ACC112 (cell line): ENCODE measurements at regions not wholly inside any gene's neighbourhood (a gene's known extent, or its start where the extent isn't known, plus 50 kb on each side); places are given as distances from the start of the nearest gene placed in this dataset.
"Not testable (repeated sequence)": the region's sequence is repeated elsewhere in the genome, so short reads cannot be mapped to it uniquely, and the experiment has no call there.

Source experiments
- H2AFZ ChIP-seq: fragments of 200-600 bp; sonication (generic); one replicate; pipeline ENCODE4 v1.6.0; 2017; ENCODE audit warnings: antibody characterized with exemption, low read length; ENCODE audit not compliant: unreplicated experiment
- H3K27ac ChIP-seq: fragments of 200-600 bp; sonication (generic); 2 replicates; pipeline ENCODE4 v1.5.1; 2014; ENCODE audit warnings: low read depth, mild to moderate bottlenecking, antibody characterized with exemption, low read length, moderate library complexity
- H3K27me3 ChIP-seq: fragments of 200-600 bp; sonication (generic); 2 replicates; pipeline ENCODE4 v1.6.1; 2014; ENCODE audit warnings: mild to moderate bottlenecking, antibody characterized with exemption, low read length, moderate library complexity, mixed read lengths; ENCODE audit not compliant: insufficient read depth
- H3K36me3 ChIP-seq: fragments of 200-600 bp; sonication (generic); 2 replicates; pipeline ENCODE4 v1.6.1; 2016; ENCODE audit warnings: mild to moderate bottlenecking, antibody characterized with exemption, low read length, moderate library complexity, mixed read lengths; ENCODE audit not compliant: insufficient read depth
- H3K4me1 ChIP-seq: fragments of 200-600 bp; sonication (generic); one replicate; pipeline ENCODE4 v1.6.1; 2016; ENCODE audit warnings: low read length, mixed read lengths; ENCODE audit not compliant: insufficient read depth, unreplicated experiment, control insufficient read depth
- H3K4me3 ChIP-seq: fragments of 200-600 bp; sonication (generic); 2 replicates; pipeline ENCODE4 v1.5.1; 2014; ENCODE audit warnings: mild to moderate bottlenecking, low read depth, low read length
- H3K79me2 ChIP-seq: fragments of 200-600 bp; sonication (generic); one replicate; pipeline ENCODE4 v1.6.0; 2016; ENCODE audit warnings: low read length; ENCODE audit not compliant: control insufficient read depth, unreplicated experiment, insufficient read depth

DNA sequence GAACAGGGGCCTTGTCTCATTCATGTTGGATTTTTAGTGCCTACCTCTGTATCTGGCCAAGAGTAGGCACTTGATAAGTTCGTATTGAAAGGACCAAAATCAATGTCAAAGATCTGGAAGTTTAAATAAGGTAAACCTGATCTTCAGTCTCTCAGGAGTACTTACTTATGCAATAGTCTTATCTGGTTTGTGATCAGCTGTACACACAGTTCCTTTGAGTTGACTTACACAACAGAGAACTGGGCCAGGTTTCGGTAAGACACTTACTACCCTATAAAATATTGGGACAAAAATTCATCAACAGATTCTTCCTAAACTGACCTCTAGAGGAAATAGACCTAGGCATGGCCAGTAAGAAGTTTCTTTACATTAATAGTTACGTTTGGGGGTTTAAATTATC, 113.6 kb upstream of the NXPH2 start:
- no peak overlapping the region for H3K27ac ChIP-seq
- no peak overlapping the region for H2AFZ ChIP-seq
- no peaks in the 10 kb centered on the region for H3K36me3 ChIP-seq
- H3K79me2 ChIP-seq = no peaks in the 10 kb centered on the region
- no peaks in the 10 kb centered on the region for H3K27me3 ChIP-seq
- no peak overlapping the region for H3K4me3 ChIP-seq
- no peaks in the 10 kb centered on the region for H3K4me1 ChIP-seq

DNA sequence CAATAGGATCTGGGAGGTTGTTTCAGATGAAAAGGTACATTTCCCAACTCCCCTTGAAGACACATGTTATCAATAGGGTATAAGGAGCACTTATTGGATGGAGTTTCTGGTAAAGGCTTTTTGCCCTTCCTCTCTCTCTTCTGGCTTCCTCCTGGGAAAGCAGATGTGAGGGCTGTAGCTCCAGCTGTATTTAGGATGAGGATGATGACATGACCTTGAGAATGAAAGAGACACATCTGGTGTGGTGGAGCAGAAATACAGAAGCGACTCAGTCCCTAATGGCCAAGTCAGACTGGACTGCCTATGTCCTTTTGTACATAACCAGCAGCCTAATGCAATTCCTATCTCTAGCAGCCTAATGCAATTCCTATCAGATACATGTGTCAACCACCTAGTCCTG, 100.9 kb upstream of the NXPH2 start:
- no peaks in the 10 kb centered on the region for H3K36me3 ChIP-seq
- H2AFZ ChIP-seq = no peak overlapping the region
- 0 out of 2 replicates have a peak, but pooled peaks cover 6% of the 10 kb centered on the region for H3K27me3 ChIP-seq
- H3K27ac ChIP-seq = no peak overlapping the region
- no peaks in the 10 kb centered on the region for H3K4me1 ChIP-seq
- no peaks in the 10 kb centered on the region for H3K79me2 ChIP-seq
- H3K4me3 ChIP-seq = no peak overlapping the region

DNA sequence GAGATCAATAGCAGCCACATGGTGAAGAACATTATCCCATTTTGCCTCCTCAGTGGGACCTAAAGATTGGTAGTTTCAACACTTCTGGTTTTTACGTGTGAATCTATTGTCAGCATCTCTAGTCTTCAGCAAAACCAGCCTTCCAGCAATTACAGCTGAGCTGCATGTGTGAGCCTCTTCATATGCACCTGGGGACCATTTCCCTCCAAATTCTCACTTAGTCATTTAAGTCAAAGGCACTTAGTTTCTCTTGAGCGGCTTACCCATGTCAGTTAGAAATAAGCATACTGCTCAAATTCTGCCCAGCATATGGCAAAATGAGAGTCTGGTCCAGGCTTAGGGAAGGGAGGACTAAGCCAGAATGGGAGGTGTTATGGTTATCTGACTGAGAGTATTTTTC, 99.7 kb upstream of the NXPH2 start:
- Histone ChIP-seq H3K27ac (no peak overlapping the region), H3K27me3 (0 out of 2 replicates have a peak, but pooled peaks cover 6% of the 10 kb centered on the region), H3K79me2 (no peaks in the 10 kb centered on the region), H3K36me3 (no peaks in the 10 kb centered on the region), H3K4me3 (no peak overlapping the region), H3K4me1 (no peaks in the 10 kb centered on the region), H2AFZ (no peak overlapping the region)

GRCh38 chr2:138877421-138877820, 97.2 kb upstream of the NXPH2 start:
- Histone ChIP-seq H2AFZ (no peak overlapping the region), H3K79me2 (no peaks in the 10 kb centered on the region), H3K36me3 (no peaks in the 10 kb centered on the region), H3K27ac (no peak overlapping the region), H3K27me3 (0 out of 2 replicates have a peak, but pooled peaks cover 6% of the 10 kb centered on the region), H3K4me1 (no peaks in the 10 kb centered on the region), H3K4me3 (no peak overlapping the region)

GRCh38 chr2:138874251-138874650, 94.1 kb upstream of the NXPH2 start:
- H3K27ac ChIP-seq = no peak overlapping the region
- no peaks in the 10 kb centered on the region for H3K4me1 ChIP-seq
- H3K79me2 ChIP-seq = no peaks in the 10 kb centered on the region
- no peak overlapping the region for H3K4me3 ChIP-seq
- no peak overlapping the region for H2AFZ ChIP-seq
- H3K27me3 ChIP-seq = no peaks in the 10 kb centered on the region
- H3K36me3 ChIP-seq = no peaks in the 10 kb centered on the region

DNA sequence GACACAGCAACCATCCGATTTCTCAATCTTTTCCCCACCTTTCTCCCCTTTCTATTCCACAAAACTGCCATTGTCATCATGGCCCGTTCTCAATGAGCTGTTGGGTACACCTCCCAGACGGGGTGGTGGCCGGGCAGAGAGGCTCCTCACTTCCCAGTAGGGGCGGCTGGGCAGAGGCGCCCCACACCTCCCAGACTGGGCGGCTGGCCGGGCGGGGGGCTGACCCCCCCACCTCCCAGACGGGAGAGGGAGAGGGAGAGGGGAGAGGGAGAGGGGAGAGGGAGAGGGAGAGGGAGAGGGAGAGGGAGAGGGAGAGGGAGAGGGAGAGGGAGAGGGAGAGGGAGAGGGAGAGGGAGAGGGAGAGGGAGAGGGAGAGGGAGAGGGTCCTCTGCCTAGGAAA, 91.9 kb upstream of the NXPH2 start:
- H3K27ac ChIP-seq, H3K79me2 ChIP-seq, H3K4me1 ChIP-seq, H2AFZ ChIP-seq, H3K36me3 ChIP-seq, H3K27me3 ChIP-seq, H3K4me3 ChIP-seq: not testable (repeated sequence)

GRCh38 chr2:138871312-138871711, 91.1 kb upstream of the NXPH2 start:
- Histone ChIP-seq H2AFZ (no peak overlapping the region), H3K79me2 (no peaks in the 10 kb centered on the region), H3K4me1 (no peaks in the 10 kb centered on the region), H3K4me3 (no peak overlapping the region), H3K27me3 (no peaks in the 10 kb centered on the region), H3K27ac (no peak overlapping the region), H3K36me3 (no peaks in the 10 kb centered on the region)

GRCh38 chr2:138867341-138867740, 87.2 kb upstream of the NXPH2 start:
- Histone ChIP-seq H3K36me3 (no peaks in the 10 kb centered on the region), H3K27me3 (peaks cover 8% of the 10 kb centered on the region), H3K27ac (no peak overlapping the region), H3K4me1 (no peaks in the 10 kb centered on the region), H3K79me2 (no peaks in the 10 kb centered on the region), H3K4me3 (no peak overlapping the region), H2AFZ (no peak overlapping the region)

DNA sequence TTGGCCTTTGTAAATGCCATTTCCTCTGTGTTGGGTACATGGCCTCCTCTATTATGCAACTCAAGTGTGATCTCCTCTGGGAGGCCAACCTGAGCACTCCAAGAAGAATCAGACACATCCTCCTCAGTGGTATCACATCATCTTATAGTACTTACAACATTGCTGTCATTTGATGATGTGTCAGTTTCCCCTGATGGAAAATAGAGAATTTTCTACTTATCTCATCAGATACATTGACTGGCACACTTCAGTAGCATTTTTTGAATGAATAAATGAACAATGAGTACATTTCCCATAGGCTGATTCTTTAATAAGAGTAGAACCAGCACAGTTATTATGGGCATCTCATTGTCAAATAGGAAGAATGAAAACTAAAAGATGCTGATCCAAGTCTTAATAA, 86.6 kb upstream of the NXPH2 start:
- H3K79me2 ChIP-seq = no peaks in the 10 kb centered on the region
- H3K27me3 ChIP-seq = peaks cover 10% of the 10 kb centered on the region
- no peak overlapping the region for H2AFZ ChIP-seq
- H3K4me1 ChIP-seq = no peaks in the 10 kb centered on the region
- H3K4me3 ChIP-seq = no peak overlapping the region
- no peak overlapping the region for H3K27ac ChIP-seq
- H3K36me3 ChIP-seq = no peaks in the 10 kb centered on the region

GRCh38 chr2:138853761-138854160, 73.6 kb upstream of the NXPH2 start:
- no peaks in the 10 kb centered on the region for H3K4me1 ChIP-seq
- no peaks in the 10 kb centered on the region for H3K36me3 ChIP-seq
- H3K27me3 ChIP-seq = no peaks in the 10 kb centered on the region
- no peak overlapping the region for H2AFZ ChIP-seq
- H3K27ac ChIP-seq = no peak overlapping the region
- H3K79me2 ChIP-seq = no peaks in the 10 kb centered on the region
- H3K4me3 ChIP-seq = no peak overlapping the region

DNA sequence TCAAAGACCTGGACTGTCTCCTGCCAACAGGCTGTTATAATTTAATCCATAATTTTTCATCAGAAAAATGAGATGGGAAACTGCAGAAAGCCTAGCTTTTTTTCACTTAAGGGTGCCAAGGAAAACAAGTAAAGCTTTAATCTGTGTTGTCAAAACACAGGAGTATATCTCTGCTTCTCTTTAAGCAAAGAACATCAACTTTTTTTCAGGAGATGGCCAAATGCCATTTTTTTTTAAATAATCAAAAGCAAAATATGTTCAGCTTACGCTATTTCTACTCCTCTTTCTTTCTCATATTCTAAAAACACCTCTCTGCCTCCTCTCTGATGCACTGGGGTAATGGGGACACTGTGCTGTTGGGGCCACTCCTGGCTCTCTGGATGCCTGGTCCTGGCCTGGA, 73.1 kb upstream of the NXPH2 start:
- H3K4me3 ChIP-seq = no peak overlapping the region
- H3K79me2 ChIP-seq = no peaks in the 10 kb centered on the region
- no peak overlapping the region for H3K27ac ChIP-seq

More for the DNA sequence above, 73.1 kb upstream of the NXPH2 start:
- Histone ChIP-seq H2AFZ (no peak overlapping the region), H3K27me3 (no peaks in the 10 kb centered on the region), H3K4me1 (no peaks in the 10 kb centered on the region), H3K36me3 (no peaks in the 10 kb centered on the region)
